ENCODE measurements at regions not wholly inside any gene's neighbourhood (a gene's known extent, or its start where the extent isn't known, plus 50 kb on each side); places are given as distances from the start of the nearest gene placed in this dataset.

GRCh38 chr14:87097015-87097414 is 896.0 kb downstream of the GALC start:
- no TSS peak for BruUV-seq (replicated peaks)
- Mint-ChIP-seq H3K4me3 (ENCODE audit: low read depth, unreplicated experiment) (no peak overlapping the region), H3K27me3 (ENCODE audit: unreplicated experiment) (no peaks in the 10 kb centered on the region), H3K27ac (ENCODE audit: unreplicated experiment) (no peak overlapping the region), H3K36me3 (ENCODE audit: insufficient read depth, unreplicated experiment) (no peaks in the 10 kb centered on the region), H3K4me1 (ENCODE audit: low read depth, unreplicated experiment) (no peaks in the 10 kb centered on the region), H3K9me3 (ENCODE audit: low read depth, unreplicated experiment) (peaks cover 3% of the 10 kb centered on the region)
- CTCF ChIA-PET: no interaction called here
- intact Hi-C loops (cut with micrococcal nuclease; ENCODE audit: unreplicated experiment): no loop called here
- TF ChIP-seq CTCF (IDR thresholded peaks at IDR 0.05; ENCODE audit: unreplicated experiment): no peak
- DNase-seq: no peak

- no peaks in the 10 kb centered on the region for H3K4me1 Mint-ChIP-seq (ENCODE audit: low read depth, unreplicated experiment)
- H3K9me3 Mint-ChIP-seq (ENCODE audit: low read depth, unreplicated experiment): peaks cover 3% of the 10 kb centered on the region
- intact Hi-C loops (cut with micrococcal nuclease; ENCODE audit: unreplicated experiment): no loop called here
- no peak for DNase-seq
- H3K27me3 Mint-ChIP-seq (ENCODE audit: unreplicated experiment): no peaks in the 10 kb centered on the region
- CTCF ChIA-PET: no interaction called here
- TF ChIP-seq CTCF (IDR thresholded peaks at IDR 0.05; ENCODE audit: unreplicated experiment): no peak
- no peaks in the 10 kb centered on the region for H3K36me3 Mint-ChIP-seq (ENCODE audit: insufficient read depth, unreplicated experiment)
- H3K27ac Mint-ChIP-seq (ENCODE audit: unreplicated experiment): no peak overlapping the region
- BruUV-seq (replicated peaks): no TSS peak
- H3K4me3 Mint-ChIP-seq (ENCODE audit: low read depth, unreplicated experiment): no peak overlapping the region
Measured at GRCh38 chr14:87094913-87095312, 898.1 kb downstream of the GALC start.

DNA sequence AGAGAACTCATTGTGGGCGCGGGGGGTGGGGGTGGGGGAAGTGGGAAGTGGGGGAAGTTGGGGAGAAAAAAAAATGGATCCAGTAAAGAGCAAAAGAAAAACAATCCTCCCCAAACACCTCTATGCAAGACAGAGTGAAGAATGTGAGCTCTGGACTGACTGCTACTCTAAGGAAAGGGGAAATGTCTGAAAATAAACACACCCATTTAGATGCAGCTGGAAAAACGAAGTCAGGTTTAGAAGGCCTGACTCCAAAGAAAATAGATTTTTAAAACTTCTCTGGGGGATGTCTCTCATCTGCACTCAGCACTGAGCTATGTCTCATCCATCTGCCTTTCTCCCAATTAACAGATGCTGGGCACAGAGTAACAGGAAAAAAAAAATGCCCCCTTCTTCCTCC is 904.4 kb downstream of the GALC start:
- no peak for TF ChIP-seq CTCF (IDR thresholded peaks at IDR 0.05; ENCODE audit: unreplicated experiment)
- CTCF ChIA-PET: no interaction called here
- no peak for DNase-seq
- intact Hi-C loops (cut with micrococcal nuclease; ENCODE audit: unreplicated experiment): no loop called here
- no TSS peak for BruUV-seq (replicated peaks)
- no peaks in the 10 kb centered on the region for H3K9me3 Mint-ChIP-seq (ENCODE audit: low read depth, unreplicated experiment)
- no peaks in the 10 kb centered on the region for H3K27me3 Mint-ChIP-seq (ENCODE audit: unreplicated experiment)
- no peak overlapping the region for H3K4me3 Mint-ChIP-seq (ENCODE audit: low read depth, unreplicated experiment)
- H3K4me1 Mint-ChIP-seq (ENCODE audit: low read depth, unreplicated experiment): no peaks in the 10 kb centered on the region
- no peaks in the 10 kb centered on the region for H3K36me3 Mint-ChIP-seq (ENCODE audit: insufficient read depth, unreplicated experiment)
- H3K27ac Mint-ChIP-seq (ENCODE audit: unreplicated experiment): no peak overlapping the region

GRCh38 chr14:87087881-87088280 is 905.1 kb downstream of the GALC start:
- Mint-ChIP-seq H3K27me3 (ENCODE audit: unreplicated experiment) (peaks cover 4% of the 10 kb centered on the region), H3K36me3 (ENCODE audit: insufficient read depth, unreplicated experiment) (no peaks in the 10 kb centered on the region), H3K9me3 (ENCODE audit: low read depth, unreplicated experiment) (no peaks in the 10 kb centered on the region), H3K27ac (ENCODE audit: unreplicated experiment) (no peak overlapping the region), H3K4me1 (ENCODE audit: low read depth, unreplicated experiment) (no peaks in the 10 kb centered on the region), H3K4me3 (ENCODE audit: low read depth, unreplicated experiment) (no peak overlapping the region)
- DNase-seq: no peak
- CTCF ChIA-PET: no interaction called here
- BruUV-seq (replicated peaks): no TSS peak
- intact Hi-C loops (cut with micrococcal nuclease; ENCODE audit: unreplicated experiment): no loop called here
- no peak for TF ChIP-seq CTCF (IDR thresholded peaks at IDR 0.05; ENCODE audit: unreplicated experiment)

GRCh38 chr14:87084908-87085307 is 908.1 kb downstream of the GALC start:
- CTCF ChIA-PET: no interaction called here
- Mint-ChIP-seq H3K27ac (ENCODE audit: unreplicated experiment) (no peak overlapping the region), H3K4me1 (ENCODE audit: low read depth, unreplicated experiment) (no peaks in the 10 kb centered on the region), H3K36me3 (ENCODE audit: insufficient read depth, unreplicated experiment) (no peaks in the 10 kb centered on the region), H3K4me3 (ENCODE audit: low read depth, unreplicated experiment) (no peak overlapping the region), H3K27me3 (ENCODE audit: unreplicated experiment) (peaks cover 17% of the 10 kb centered on the region), H3K9me3 (ENCODE audit: low read depth, unreplicated experiment) (peaks cover 6% of the 10 kb centered on the region)
- TF ChIP-seq CTCF (IDR thresholded peaks at IDR 0.05; ENCODE audit: unreplicated experiment): no peak
- DNase-seq: no peak
- intact Hi-C loops (cut with micrococcal nuclease; ENCODE audit: unreplicated experiment): no loop called here
- no TSS peak for BruUV-seq (replicated peaks)

Measured in Calu3 (cell line).